Activated CD4-positive, alpha-beta T cell treated with anti-CD3 and anti-CD28 coated beads, Interleukin-2, amount 50 U/mL, for 16 hours (primary cell): ENCODE measurements at regions not wholly inside any gene's neighbourhood (a gene's known extent, or its start where the extent isn't known, plus 50 kb on each side); places are given as distances from the start of the nearest gene placed in this dataset.
"Not testable (repeated sequence)": the region's sequence is repeated elsewhere in the genome, so short reads cannot be mapped to it uniquely, and the experiment has no call there.

Experiments used
- DNase-seq: peaks from one replicate; pipeline ENCODE4 v3.0.0-alpha.2; 2020

GRCh38 chr6:137545073-137545472 lies 50.9 kb upstream of the OLIG3 start:
- no peak for DNase-seq

- no peak for DNase-seq
These were observed 53.0 kb upstream of the OLIG3 start for GRCh38 chr6:137547186-137547585.

DNA sequence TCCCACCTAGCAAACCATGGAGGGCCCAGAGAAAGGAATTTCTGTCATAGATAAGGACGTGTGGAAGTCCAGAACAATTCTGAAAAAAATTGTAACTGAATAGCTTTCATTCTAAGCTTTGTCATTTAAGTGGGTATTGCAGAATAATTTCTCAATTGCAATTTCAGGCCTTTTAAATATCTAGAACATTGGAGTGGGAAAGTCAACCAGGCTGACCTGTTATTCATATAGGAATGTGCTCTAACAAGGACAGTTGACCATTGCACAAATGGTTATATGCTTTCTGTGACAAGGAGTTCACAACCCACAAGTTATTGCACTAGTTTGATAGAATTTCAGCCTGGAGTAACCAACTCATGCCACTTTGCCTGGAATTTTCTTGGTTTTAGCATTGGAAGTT lies 53.4 kb upstream of the OLIG3 start:
- no peak for DNase-seq

DNA sequence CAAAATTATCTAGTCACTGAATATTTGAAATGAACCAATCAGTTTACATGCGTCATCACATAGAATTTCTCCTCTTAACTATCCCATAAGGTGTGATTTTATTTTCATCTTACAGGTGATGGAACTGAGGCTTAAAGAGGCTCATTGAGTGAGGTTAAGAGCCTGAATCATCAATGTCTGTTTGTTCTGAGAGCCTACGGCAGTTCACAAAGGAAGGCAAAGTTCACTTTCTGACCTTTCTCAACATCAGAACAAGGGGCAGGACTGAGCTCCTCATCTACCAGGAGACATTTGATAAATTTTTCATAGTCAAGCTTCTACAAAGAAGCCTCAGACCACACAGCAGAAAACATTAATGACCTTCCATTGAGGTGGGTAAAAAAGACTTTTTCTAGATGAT lies 54.9 kb upstream of the OLIG3 start:
- DNase-seq, result no peak

GRCh38 chr6:137550535-137550934 lies 56.3 kb upstream of the OLIG3 start:
- DNase-seq, result no peak

DNA sequence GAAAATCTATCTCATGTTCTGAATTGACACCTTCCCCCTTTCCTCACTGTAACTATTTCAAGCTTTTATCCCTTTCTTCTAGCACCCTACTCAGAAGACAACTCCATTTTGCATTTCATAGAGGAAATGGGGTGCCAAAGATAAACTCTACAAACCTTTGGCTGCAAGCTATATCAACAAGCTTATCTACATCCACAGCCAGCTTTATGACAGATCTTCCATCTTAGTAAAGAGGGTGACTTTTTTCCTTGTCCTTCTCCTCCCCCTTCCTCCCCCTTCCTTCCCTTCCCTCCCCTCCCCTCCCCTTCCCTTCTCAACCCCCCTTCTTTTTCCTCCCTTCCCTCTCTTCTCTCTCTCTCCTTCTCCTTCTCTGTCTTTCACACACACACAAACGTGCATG lies 58.0 kb upstream of the OLIG3 start:
- DNase-seq, result no peak

DNA sequence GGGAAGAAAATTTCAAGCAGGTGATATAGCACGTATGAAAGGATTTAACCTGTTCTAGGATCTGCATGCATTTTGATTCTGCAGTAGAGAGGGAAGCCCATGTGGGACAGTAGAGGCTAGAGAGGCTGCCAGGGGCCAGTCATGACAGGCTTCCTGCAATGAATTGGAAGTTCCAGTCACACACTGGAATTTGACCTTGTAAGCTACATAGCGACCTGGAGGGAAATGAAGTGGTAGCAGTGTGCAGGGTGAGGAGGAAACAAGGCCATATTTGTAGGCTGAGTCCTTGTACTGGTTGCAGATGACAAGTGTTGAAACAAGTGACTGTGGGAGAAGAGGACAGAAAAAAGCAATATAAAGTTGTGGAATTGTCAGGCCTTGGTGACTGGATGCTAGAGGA lies 58.6 kb upstream of the OLIG3 start:
- DNase-seq, result no peak

- DNase-seq, result peak; percentile 37
These were observed 65.5 kb upstream of the OLIG3 start for GRCh38 chr6:137559521-137560183.

DNA sequence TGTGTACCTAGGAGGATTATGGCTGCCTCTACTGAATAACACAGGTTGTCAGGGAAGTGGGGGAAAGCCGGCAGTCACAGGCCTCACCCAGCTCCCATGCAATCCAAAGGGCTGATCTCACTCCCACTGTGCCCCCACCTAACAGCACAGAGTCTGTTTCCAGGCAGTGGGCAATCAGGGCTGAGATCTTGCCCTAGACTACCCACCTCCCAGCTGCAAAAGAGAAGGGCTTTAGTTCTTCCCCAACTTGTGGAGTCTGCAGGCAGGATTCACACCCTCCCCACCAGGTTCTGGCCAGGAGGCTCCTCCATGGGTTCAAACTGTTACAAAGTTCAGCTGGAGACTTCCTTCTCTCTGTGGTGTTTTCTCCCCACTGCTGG lies 66.0 kb upstream of the OLIG3 start:
- DNase-seq, result no peak

DNA sequence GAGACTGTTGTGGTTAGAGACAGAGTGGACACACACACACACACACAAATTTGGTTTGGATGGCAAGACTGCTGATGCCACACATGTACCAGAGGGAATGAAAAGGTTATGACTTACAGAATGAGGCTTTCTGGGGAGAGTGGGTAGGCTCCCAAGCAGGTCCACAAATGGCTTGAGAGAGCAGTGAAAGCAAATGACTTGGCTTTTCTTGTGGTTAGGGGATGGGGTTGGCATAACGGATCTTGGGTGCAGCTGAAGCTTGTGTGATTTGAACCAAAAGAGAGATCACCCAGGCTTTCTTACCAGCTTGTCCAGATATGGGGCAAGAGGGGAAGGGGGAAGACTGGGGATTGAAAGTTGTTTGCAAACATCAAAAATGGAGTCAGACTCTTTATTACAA lies 73.9 kb upstream of the OLIG3 start:
- DNase-seq, result no peak

- no peak for DNase-seq
These were observed 76.2 kb upstream of the OLIG3 start for GRCh38 chr6:137570393-137570792.

- peak; percentile 53 for DNase-seq
These were observed 77.7 kb upstream of the OLIG3 start for GRCh38 chr6:137571854-137572253.

GRCh38 chr6:137573739-137574138 lies 79.5 kb upstream of the OLIG3 start:
- DNase-seq, result no peak

- no peak for DNase-seq
These were observed 85.4 kb upstream of the OLIG3 start for GRCh38 chr6:137579612-137580011.

DNA sequence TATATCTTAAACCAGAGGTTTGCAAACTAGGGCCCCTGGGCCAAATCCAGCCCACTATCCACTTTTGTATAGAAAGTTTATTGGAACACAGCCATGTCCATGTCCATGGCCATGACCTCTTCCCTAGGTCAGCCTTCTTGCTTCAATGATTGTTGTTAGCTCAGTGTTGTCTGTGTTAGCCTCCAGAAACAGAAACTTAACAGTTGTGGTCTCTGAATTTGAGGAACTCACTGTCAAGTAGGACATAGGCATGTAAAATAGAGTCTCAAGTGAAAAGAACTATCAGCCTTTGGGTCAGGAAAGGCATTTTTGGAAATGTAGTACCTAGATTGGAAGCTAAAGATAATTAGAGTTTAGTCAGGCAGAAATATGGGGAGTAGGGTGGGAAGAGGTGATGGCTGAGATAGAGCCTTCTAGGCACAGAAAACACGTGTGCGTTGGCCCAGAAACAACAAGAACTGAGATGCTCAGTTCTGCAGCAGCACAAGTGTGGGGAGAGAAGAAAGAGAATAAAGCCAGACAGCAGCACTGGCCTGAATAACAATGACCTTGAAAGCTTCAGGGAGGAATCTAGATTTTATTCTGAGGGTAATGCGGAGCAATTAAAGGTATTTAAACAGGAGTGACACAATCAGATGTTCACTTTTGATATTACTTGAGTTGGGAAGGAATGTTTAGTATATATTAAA lies 87.0 kb upstream of the OLIG3 start:
- no peak for DNase-seq

DNA sequence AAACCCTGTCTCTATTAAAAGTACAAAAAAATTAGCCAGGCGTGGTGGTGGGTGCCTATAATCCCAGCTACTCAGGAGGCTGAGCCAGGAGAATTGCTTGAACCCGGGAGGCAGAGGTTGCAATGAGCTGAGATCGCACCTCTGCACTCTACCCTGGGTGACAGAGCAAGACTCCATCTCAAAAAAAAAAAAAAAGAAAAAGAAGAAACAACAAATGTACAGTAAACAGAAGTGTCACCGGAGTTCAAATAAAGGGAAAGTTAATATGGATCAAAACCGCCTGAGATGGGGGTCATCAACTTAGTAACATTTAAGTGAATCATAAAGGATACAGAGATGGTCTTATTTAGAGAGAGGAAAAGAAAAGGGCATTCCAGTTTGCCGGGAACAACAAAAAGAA lies 89.3 kb upstream of the OLIG3 start:
- DNase-seq, result not testable (repeated sequence)

- DNase-seq, result no peak
These were observed 94.3 kb upstream of the OLIG3 start for GRCh38 chr6:137588472-137588871.

DNA sequence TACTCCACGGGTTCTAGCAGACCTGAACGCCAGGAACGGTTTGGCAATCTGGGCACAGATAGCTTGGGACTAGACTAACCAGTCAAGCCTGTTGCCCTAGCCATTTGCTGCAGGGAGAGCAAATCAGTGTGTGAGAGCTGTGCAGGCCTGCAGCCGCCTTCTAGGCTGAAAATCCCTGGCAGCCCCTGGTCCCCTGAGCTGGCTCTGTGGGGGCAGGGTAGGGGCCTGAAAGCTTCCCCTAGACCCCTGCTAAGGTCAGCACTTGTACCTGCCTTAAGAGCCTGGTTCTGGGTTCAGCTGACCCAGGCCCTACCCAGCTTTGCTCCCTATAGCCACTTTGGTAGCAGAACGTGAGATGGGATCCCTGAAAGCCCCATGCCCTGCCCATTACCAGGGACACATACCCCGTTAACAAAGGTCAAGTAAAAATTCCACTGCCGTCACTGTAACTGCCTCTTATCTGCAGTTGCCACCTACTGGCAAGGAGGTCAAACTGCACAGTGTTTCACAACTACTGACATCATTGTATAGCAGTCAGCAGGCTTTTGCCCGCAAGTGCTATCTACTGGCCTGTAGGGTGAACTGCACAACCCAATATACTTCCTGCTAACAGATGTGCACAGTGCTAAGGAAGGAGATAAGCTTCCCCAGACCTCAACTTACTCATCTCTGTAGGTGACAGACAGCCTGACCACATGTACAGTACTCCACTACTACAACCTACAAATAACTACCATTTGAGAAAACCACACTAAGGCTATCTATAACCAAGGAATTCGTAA lies 95.1 kb upstream of the OLIG3 start:
- DNase-seq, result peak; percentile 86

- no peak for DNase-seq
These were observed 96.5 kb upstream of the OLIG3 start for GRCh38 chr6:137590684-137591083.

DNA sequence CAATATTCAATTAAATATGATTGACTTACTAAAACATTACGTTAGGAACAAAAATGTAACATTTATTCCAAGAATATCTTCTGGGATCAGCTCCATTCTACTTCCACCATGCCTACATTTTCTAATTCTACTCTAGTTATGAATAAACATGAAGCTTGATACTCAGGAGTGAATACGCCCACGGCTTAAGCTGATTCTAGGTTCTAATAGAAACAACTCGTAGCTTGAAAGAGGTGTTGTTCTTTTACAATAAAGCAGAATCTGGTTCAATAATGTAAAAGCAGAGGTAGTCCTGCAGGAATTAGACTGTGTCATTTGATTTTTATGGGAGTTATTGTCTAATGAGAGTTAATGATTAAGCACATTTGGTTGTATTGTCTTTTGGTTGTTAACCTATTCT lies 107.3 kb upstream of the OLIG3 start:
- DNase-seq, result no peak

DNA sequence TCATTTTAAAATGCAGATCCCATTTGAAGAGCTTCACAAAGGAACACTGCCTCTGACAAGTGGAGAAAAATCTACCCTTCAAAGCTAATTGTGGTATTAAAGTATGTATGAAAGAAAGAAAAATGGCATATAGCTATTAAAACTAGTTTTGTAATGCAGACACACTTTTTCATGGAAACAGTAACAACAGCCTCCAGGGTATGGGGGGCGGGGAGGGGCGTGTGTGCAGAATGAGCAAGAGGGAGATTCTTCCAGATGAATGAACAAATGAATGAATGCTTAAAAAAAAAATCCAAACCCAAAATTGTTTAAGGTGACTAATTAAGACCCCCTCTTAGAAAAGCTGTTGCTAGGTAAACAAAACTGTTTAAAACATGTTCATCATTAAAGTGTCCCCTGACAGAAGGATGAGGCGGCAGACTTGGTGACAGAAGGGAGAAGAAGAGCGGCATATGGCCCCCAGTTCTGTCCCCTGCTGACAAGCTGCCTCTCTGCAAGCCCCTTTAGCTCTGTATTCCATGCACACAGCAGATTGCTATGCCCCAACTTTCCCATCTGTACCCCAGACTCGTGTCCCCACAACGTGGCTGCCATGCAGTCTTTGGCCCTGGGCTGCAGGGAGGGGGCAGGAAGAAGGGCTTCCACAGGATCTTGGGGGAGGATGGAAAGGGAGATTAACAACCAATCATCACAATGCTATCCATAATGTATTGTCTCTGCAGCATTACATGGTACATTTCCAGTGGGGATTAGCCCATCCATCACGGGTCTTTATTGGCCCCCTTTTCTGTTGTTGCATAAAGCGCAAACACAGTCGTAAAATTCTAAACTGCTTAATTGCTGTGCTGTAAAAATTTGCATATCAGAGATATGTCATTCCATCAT lies 108.4 kb upstream of the OLIG3 start:
- no peak for DNase-seq

GRCh38 chr6:137610702-137611101 lies 116.5 kb upstream of the OLIG3 start:
- no peak for DNase-seq

- no peak for DNase-seq
These were observed 129.1 kb upstream of the OLIG3 start for GRCh38 chr6:137623293-137623692.
